H9 (cell line): ENCODE measurements at regions not wholly inside any gene's neighbourhood (a gene's known extent, or its start where the extent isn't known, plus 50 kb on each side); places are given as distances from the start of the nearest gene placed in this dataset.

Source experiments
- DNase-seq: peaks from one replicate; pipeline ENCODE4 v3.0.0-alpha.2; 2017
- H2AFZ ChIP-seq: one replicate; pipeline ENCODE4 v1.6.1; 2013; ENCODE audit warnings: mild to moderate bottlenecking, low read length, control low read depth, moderate library complexity
- H2AK5ac ChIP-seq: 2 replicates; pipeline ENCODE4 v1.6.1; 2013; ENCODE audit warnings: low read length, control low read depth, mixed read lengths; ENCODE audit not compliant: insufficient read length
- H2BK120ac ChIP-seq: one replicate; pipeline ENCODE4 v1.6.1; 2013; ENCODE audit warnings: low read depth, mild to moderate bottlenecking, low read length, control low read depth, inconsistent platforms; ENCODE audit not compliant: poor library complexity, severe bottlenecking
- H2BK12ac ChIP-seq: 2 replicates; pipeline ENCODE4 v1.6.1; 2013; ENCODE audit warnings: low read length, control low read depth, mixed read lengths, low read depth; ENCODE audit not compliant: insufficient read length
- H2BK15ac ChIP-seq: 2 replicates; pipeline ENCODE4 v1.6.1; 2013; ENCODE audit warnings: low read depth, low read length, control low read depth
- H2BK20ac ChIP-seq: one replicate; pipeline ENCODE4 v1.6.1; 2013; ENCODE audit warnings: low read depth, mild to moderate bottlenecking, low read length, control low read depth, inconsistent platforms; ENCODE audit not compliant: poor library complexity, severe bottlenecking
- H2BK5ac ChIP-seq: 2 replicates; pipeline ENCODE4 v1.6.1; 2013; ENCODE audit warnings: low read length, control low read depth, mixed read lengths; ENCODE audit not compliant: insufficient read length
- H3K14ac ChIP-seq: 2 replicates; pipeline ENCODE4 v1.6.1; 2013; ENCODE audit warnings: low read length, control low read depth; ENCODE audit not compliant: insufficient read depth
- H3K18ac ChIP-seq: 2 replicates; pipeline ENCODE4 v1.6.1; 2013; ENCODE audit warnings: low read depth, mild to moderate bottlenecking, mixed read lengths, low read length, control low read depth; ENCODE audit not compliant: insufficient read length
- H3K23ac ChIP-seq: 2 replicates; pipeline ENCODE4 v1.6.1; 2013; ENCODE audit warnings: low read length, control low read depth, mixed read lengths, low read depth; ENCODE audit not compliant: insufficient read length
- H3K23me2 ChIP-seq: 2 replicates; pipeline ENCODE4 v1.6.1; 2013; ENCODE audit warnings: low read depth, mild to moderate bottlenecking, mixed read lengths, low read length, control low read depth; ENCODE audit not compliant: insufficient read length, poor library complexity, severe bottlenecking
- H3K27ac ChIP-seq: 2 replicates; pipeline ENCODE4 v1.5.1; 2013; ENCODE audit warnings: low read length, control low read depth, mixed read lengths, low read depth; ENCODE audit not compliant: insufficient read length
- H3K27me3 ChIP-seq: 2 replicates; pipeline ENCODE4 v1.6.1; 2013; ENCODE audit warnings: low read length, control low read depth, inconsistent platforms; ENCODE audit not compliant: insufficient read depth
- H3K4ac ChIP-seq: 2 replicates; pipeline ENCODE4 v1.6.1; 2013; ENCODE audit warnings: low read depth, mild to moderate bottlenecking, control low read depth, inconsistent platforms, low read length, moderate library complexity
- H3K4me1 ChIP-seq: 2 replicates; pipeline ENCODE4 v1.6.1; 2013; ENCODE audit warnings: low read length, control low read depth, inconsistent platforms; ENCODE audit not compliant: insufficient read depth
- H3K4me2 ChIP-seq: 2 replicates; pipeline ENCODE4 v1.6.1; 2013; ENCODE audit warnings: low read length, control low read depth, mixed read lengths; ENCODE audit not compliant: insufficient read length, insufficient read depth
- H3K56ac ChIP-seq: 2 replicates; pipeline ENCODE4 v1.6.1; 2013; ENCODE audit warnings: low read depth, mild to moderate bottlenecking, mixed read lengths, low read length, control low read depth; ENCODE audit not compliant: insufficient read length
- H3K79me1 ChIP-seq: 2 replicates; pipeline ENCODE4 v1.6.1; 2013; ENCODE audit warnings: low read depth, mild to moderate bottlenecking, moderate library complexity, low read length, control low read depth, inconsistent platforms; ENCODE audit not compliant: insufficient read depth, poor library complexity, severe bottlenecking
- H3K79me2 ChIP-seq: 2 replicates; pipeline ENCODE4 v1.6.1; 2013; ENCODE audit warnings: low read length, control low read depth, inconsistent platforms; ENCODE audit not compliant: insufficient read depth
- H3K9ac ChIP-seq: 2 replicates; pipeline ENCODE4 v1.6.1; 2013; ENCODE audit warnings: low read length, control low read depth, mixed read lengths; ENCODE audit not compliant: insufficient read length; ENCODE audit errors: extremely low read depth
- H3K9me3 ChIP-seq: one replicate; pipeline ENCODE4 v1.6.1; 2013; ENCODE audit warnings: low read depth, low read length, inconsistent platforms; ENCODE audit not compliant: control insufficient read depth
- H3T11ph ChIP-seq: one replicate; pipeline ENCODE4 v1.6.1; 2013; ENCODE audit warnings: mild to moderate bottlenecking, low read length, control low read depth, inconsistent platforms
- H4K20me1 ChIP-seq: one replicate; pipeline ENCODE4 v1.6.1; 2013; ENCODE audit not compliant: control insufficient read depth, insufficient read length, insufficient read depth
- H4K5ac ChIP-seq: 2 replicates; pipeline ENCODE4 v1.6.1; 2013; ENCODE audit warnings: low read depth, mild to moderate bottlenecking, mixed read lengths, low read length, control low read depth; ENCODE audit not compliant: insufficient read length
- H4K8ac ChIP-seq: replicated peaks from 2 replicates; pipeline ENCODE4 v1.6.1; 2013; ENCODE audit warnings: low read length, control low read depth, mixed read lengths, low read depth; ENCODE audit not compliant: insufficient read length
- H4K91ac ChIP-seq: 2 replicates; pipeline ENCODE4 v1.6.1; 2013; ENCODE audit warnings: low read depth, mild to moderate bottlenecking, moderate library complexity, mixed read lengths, low read length, control low read depth; ENCODE audit not compliant: insufficient read length
- H3K27ac Mint-ChIP-seq, 3 experiments: 2 replicates in 2 of 3; 3 replicates in 1 of 3; pipeline ENCODE4 v1.8.0; 2020 to 2021; ENCODE audit warnings: mixed read lengths in 3 of 3, mild to moderate bottlenecking in 1 of 3, moderate library complexity in 1 of 3
- H3K27me3 Mint-ChIP-seq: 2 replicates; pipeline ENCODE4 v1.8.0; 2021; ENCODE audit warnings: low read depth, mild to moderate bottlenecking, moderate library complexity, mixed read lengths
- H3K36me3 Mint-ChIP-seq, 3 experiments: 2 replicates in 2 of 3; 3 replicates in 1 of 3; pipeline ENCODE4 v1.8.0; 2020 to 2021; ENCODE audit warnings: low read depth in 3 of 3, mixed read lengths in 3 of 3; ENCODE audit not compliant: insufficient read depth in 1 of 3
- H3K4me1 Mint-ChIP-seq, 2 experiments: 2 replicates each; pipeline ENCODE4 v1.8.0; 2020; ENCODE audit warnings: mixed read lengths in 2 of 2
- H3K4me3 Mint-ChIP-seq, 2 experiments: 2 replicates in 1 of 2; 3 replicates in 1 of 2; pipeline ENCODE4 v1.8.0; 2020 to 2021; ENCODE audit warnings: mild to moderate bottlenecking in 2 of 2, mixed read lengths in 2 of 2, moderate library complexity in 1 of 2
- H3K9me3 Mint-ChIP-seq, 2 experiments: 2 replicates in 1 of 2; 3 replicates in 1 of 2; pipeline ENCODE4 v1.8.0; 2020; ENCODE audit warnings: mild to moderate bottlenecking in 2 of 2, mixed read lengths in 2 of 2, moderate library complexity in 1 of 2
- CTCF ChIP-seq: fragments of 200-600 bp; sonication (generic); conservative IDR thresholded peaks from 3 replicates; pipeline ENCODE4 v1.8.0; 2021; ENCODE audit warnings: antibody characterized with exemption, mild to moderate bottlenecking
- WGBS: extraction: QIAGEN DNeasy Blood & Tissue Kit; methylation state at CpG from one replicate; pipeline ENCODE4 v1.1.7; 2013; ENCODE audit warnings: missing lambda C conversion rate, low lambda C conversion rate, mixed read lengths; ENCODE audit not compliant: insufficient read length; ENCODE audit errors: extremely low coverage; 5-methylcytosine and 5-hydroxymethylcytosine counted together

DNA sequence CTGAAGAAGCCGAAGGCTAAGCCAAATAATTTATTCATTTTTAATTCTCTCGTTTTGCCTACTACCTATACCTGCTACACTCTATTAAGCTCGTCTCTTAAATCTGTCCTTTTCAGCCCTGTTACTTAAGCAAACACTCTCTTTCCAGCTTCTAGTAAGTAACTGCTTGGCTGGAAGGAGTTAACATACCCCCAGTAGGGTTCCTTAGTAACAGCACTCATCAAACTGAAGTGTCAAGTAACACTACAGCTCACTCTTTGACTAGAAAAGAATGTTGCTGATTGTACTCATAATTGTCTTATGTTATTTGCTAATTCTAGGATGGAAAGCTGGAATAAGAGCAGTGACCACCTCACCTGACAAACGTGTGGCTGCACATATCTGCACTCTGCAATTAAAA lies 120.0 kb upstream of the SCN7A start:
- Histone ChIP-seq H4K8ac (no peak overlapping the region), H3K18ac (no peak overlapping the region), H3K27ac (no peak overlapping the region), H3K56ac (no peak overlapping the region), H3K79me1 (no peaks in the 10 kb centered on the region), H2BK20ac (no peak overlapping the region), H3K4me2 (no peak overlapping the region), H3K27me3 (no peaks in the 10 kb centered on the region), H3K9ac (no peak overlapping the region), H4K20me1 (no peaks in the 10 kb centered on the region), H4K5ac (no peak overlapping the region), H3K9me3 (no peaks in the 10 kb centered on the region), H3K23me2 (no peaks in the 10 kb centered on the region), H3T11ph (no peak overlapping the region), H2AFZ (no peak overlapping the region), H2BK120ac (no peak overlapping the region), H3K4me1 (no peaks in the 10 kb centered on the region; the same call in 1 of the 2 replicates), H4K91ac (no peak overlapping the region), H3K4ac (no peak overlapping the region), H2AK5ac (no peak overlapping the region), H3K14ac (no peak overlapping the region), H2BK5ac (no peak overlapping the region), H3K23ac (no peak overlapping the region), H3K79me2 (no peaks in the 10 kb centered on the region), H2BK12ac (no peak overlapping the region), H2BK15ac (no peak overlapping the region)
- peak overlapping the region in 1 of 3 experiments; percentile 38; a peak in 1 of 7 replicates for H3K27ac Mint-ChIP-seq
- no peak for DNase-seq
- peaks cover 6% of the 10 kb centered on the region for H3K27me3 Mint-ChIP-seq
- TF ChIP-seq CTCF, result no peak
- peaks cover 24 to 30% of the 10 kb centered on the region in 2 experiments for H3K4me1 Mint-ChIP-seq
- H3K36me3 Mint-ChIP-seq, result peaks cover 0 to 18% (median 3%) of the 10 kb centered on the region in 3 experiments; a peak in 6 of 7 replicates
- H3K4me3 Mint-ChIP-seq, result no peak overlapping the region
- WGBS, result no CpG with 5 or more reads among the region's 4 CpGs
- H3K9me3 Mint-ChIP-seq, result peaks cover 6 to 12% of the 10 kb centered on the region in 2 experiments; a peak in 3 of 5 replicates
